HG03139 (cell line): ENCODE measurements at regions not wholly inside any gene's neighbourhood (a gene's known extent, or its start where the extent isn't known, plus 50 kb on each side); places are given as distances from the start of the nearest gene placed in this dataset.
"Not testable (repeated sequence)": the region's sequence is repeated elsewhere in the genome, so short reads cannot be mapped to it uniquely, and the experiment has no call there.

ENCODE experiments used
- ATAC-seq: cut with Tn5 transposase; IDR thresholded peaks from one replicate; pipeline ENCODE4 v1.9.1; 2021; ENCODE audit not compliant: unreplicated experiment

- ATAC-seq: no peak
Observed at GRCh38 chr21:27033471-27033870, 66.6 kb upstream of the ADAMTS5 start.

GRCh38 chr21:27026501-27026900 lies 59.6 kb upstream of the ADAMTS5 start:
- no peak for ATAC-seq

- not testable (repeated sequence) for ATAC-seq
Observed at GRCh38 chr21:27025708-27026107, 58.8 kb upstream of the ADAMTS5 start.

- ATAC-seq: no peak
Observed at GRCh38 chr21:27024971-27025370, 58.1 kb upstream of the ADAMTS5 start.

GRCh38 chr21:27024301-27024700 lies 57.4 kb upstream of the ADAMTS5 start:
- ATAC-seq: no peak

GRCh38 chr21:27023186-27023585 lies 56.3 kb upstream of the ADAMTS5 start:
- ATAC-seq: no peak

- no peak for ATAC-seq
Observed at GRCh38 chr21:27021801-27022200, 54.9 kb upstream of the ADAMTS5 start.

- ATAC-seq: no peak
Observed at GRCh38 chr21:27021046-27021445, 54.2 kb upstream of the ADAMTS5 start.

GRCh38 chr21:27017246-27017645 lies 50.4 kb upstream of the ADAMTS5 start:
- ATAC-seq: no peak
